GM18499 (cell line): ENCODE measurements at regions not wholly inside any gene's neighbourhood (a gene's known extent, or its start where the extent isn't known, plus 50 kb on each side); places are given as distances from the start of the nearest gene placed in this dataset.
"Not testable (repeated sequence)": the region's sequence is repeated elsewhere in the genome, so short reads cannot be mapped to it uniquely, and the experiment has no call there.

Experiments used
- ATAC-seq: cut with Tn5 transposase; IDR thresholded peaks from one replicate; pipeline ENCODE4 v1.9.1; 2021; ENCODE audit warnings: moderate number of reproducible peaks; ENCODE audit not compliant: insufficient read depth, unreplicated experiment

GRCh38 chr14:53432378-53432802, 279.3 kb upstream of the DDHD1 start:
- no peak for ATAC-seq

- no peak for ATAC-seq
These were observed 277.7 kb upstream of the DDHD1 start for GRCh38 chr14:53430870-53431269.

GRCh38 chr14:53412819-53413675, 259.9 kb upstream of the DDHD1 start:
- ATAC-seq = no peak

GRCh38 chr14:53411125-53411524, 258.0 kb upstream of the DDHD1 start:
- ATAC-seq = no peak

- ATAC-seq = no peak
These were observed 256.8 kb upstream of the DDHD1 start for GRCh38 chr14:53409969-53410368.

GRCh38 chr14:53409289-53409688, 256.2 kb upstream of the DDHD1 start:
- no peak for ATAC-seq

GRCh38 chr14:53408175-53408879, 255.2 kb upstream of the DDHD1 start:
- ATAC-seq = no peak

- no peak for ATAC-seq
These were observed 253.4 kb upstream of the DDHD1 start for GRCh38 chr14:53406519-53406918.

GRCh38 chr14:53401646-53402045, 248.5 kb upstream of the DDHD1 start:
- no peak for ATAC-seq

GRCh38 chr14:53399057-53399456, 245.9 kb upstream of the DDHD1 start:
- no peak for ATAC-seq

GRCh38 chr14:53398616-53399015, 245.5 kb upstream of the DDHD1 start:
- ATAC-seq = no peak

- not testable (repeated sequence) for ATAC-seq
These were observed 242.1 kb upstream of the DDHD1 start for GRCh38 chr14:53395267-53395666.

- ATAC-seq = no peak
These were observed 238.6 kb upstream of the DDHD1 start for GRCh38 chr14:53391631-53392285.

- ATAC-seq = no peak
These were observed 238.0 kb upstream of the DDHD1 start for GRCh38 chr14:53391156-53391555.

GRCh38 chr14:53390008-53390407, 236.9 kb upstream of the DDHD1 start:
- ATAC-seq = no peak

GRCh38 chr14:53389202-53389601, 236.1 kb upstream of the DDHD1 start:
- ATAC-seq = no peak

- ATAC-seq = no peak
These were observed 233.2 kb upstream of the DDHD1 start for GRCh38 chr14:53386362-53386761.

GRCh38 chr14:53384536-53384935, 231.4 kb upstream of the DDHD1 start:
- ATAC-seq = no peak

- ATAC-seq = no peak
These were observed 230.9 kb upstream of the DDHD1 start for GRCh38 chr14:53384073-53384472.

GRCh38 chr14:53381895-53382294, 228.8 kb upstream of the DDHD1 start:
- ATAC-seq = no peak

- ATAC-seq = no peak
These were observed 227.7 kb upstream of the DDHD1 start for GRCh38 chr14:53380867-53381225.
